Karpas-422 (cell line): ENCODE measurements at regions not wholly inside any gene's neighbourhood (a gene's known extent, or its start where the extent isn't known, plus 50 kb on each side); places are given as distances from the start of the nearest gene placed in this dataset.
"Not testable (repeated sequence)": the region's sequence is repeated elsewhere in the genome, so short reads cannot be mapped to it uniquely, and the experiment has no call there.

Source experiments
- DNase-seq: peaks from one replicate; pipeline ENCODE4 v3.0.0-alpha.2; 2015
- H2AFZ ChIP-seq: fragments of 200-600 bp; sonication (generic); 2 replicates; pipeline ENCODE4 v1.6.1; 2014; ENCODE audit warnings: antibody characterized with exemption, low read length, mixed read lengths
- H3K27ac ChIP-seq: fragments of 200-600 bp; sonication (generic); 2 replicates; pipeline ENCODE4 v1.5.1; 2014; ENCODE audit warnings: mild to moderate bottlenecking, low read length, moderate library complexity
- H3K27me3 ChIP-seq: fragments of 200-600 bp; sonication (generic); 2 replicates; pipeline ENCODE4 v1.6.1; 2014; ENCODE audit warnings: low read length, mixed read lengths
- H3K36me3 ChIP-seq: fragments of 200-600 bp; sonication (generic); 2 replicates; pipeline ENCODE4 v1.6.1; 2014; ENCODE audit warnings: low read length, mixed read lengths; ENCODE audit not compliant: insufficient read depth
- H3K4me1 ChIP-seq: fragments of 200-600 bp; sonication (generic); 2 replicates; pipeline ENCODE4 v1.6.1; 2014; ENCODE audit warnings: mild to moderate bottlenecking, low read length, mixed read lengths
- H3K4me2 ChIP-seq: fragments of 200-600 bp; sonication (generic); 2 replicates; pipeline ENCODE4 v1.6.1; 2014; ENCODE audit warnings: low read length, low read depth, mild to moderate bottlenecking; ENCODE audit not compliant: poor library complexity, severe bottlenecking
- H3K4me3 ChIP-seq: fragments of 200-600 bp; sonication (generic); 2 replicates; pipeline ENCODE4 v1.5.1; 2014; ENCODE audit warnings: mild to moderate bottlenecking, antibody characterized with exemption, low read length, mixed read lengths
- H3K79me2 ChIP-seq: fragments of 200-600 bp; sonication (generic); 2 replicates; pipeline ENCODE4 v1.6.1; 2014; ENCODE audit warnings: mild to moderate bottlenecking, low read length, mixed read lengths
- H3K9ac ChIP-seq: fragments of 200-600 bp; sonication (generic); 2 replicates; pipeline ENCODE4 v1.6.0; 2014; ENCODE audit warnings: low read length
- H3K9me2 ChIP-seq: fragments of 200-600 bp; sonication (generic), shearing (Covaris generic); replicated peaks from 2 replicates; pipeline ENCODE4 v1.6.0; 2014; ENCODE audit warnings: mild to moderate bottlenecking, low read length, moderate library complexity; ENCODE audit not compliant: insufficient read depth
- H3K9me3 ChIP-seq: fragments of 300-700, 200-600 bp; sonication (generic); 2 replicates; pipeline ENCODE4 v1.6.1; 2014; ENCODE audit warnings: low read length, mixed read lengths
- H4K20me1 ChIP-seq: fragments of 200-600 bp; sonication (generic); 2 replicates; pipeline ENCODE4 v1.6.1; 2014; ENCODE audit warnings: mild to moderate bottlenecking, antibody characterized with exemption, low read length, low read depth; ENCODE audit not compliant: insufficient read depth

DNA sequence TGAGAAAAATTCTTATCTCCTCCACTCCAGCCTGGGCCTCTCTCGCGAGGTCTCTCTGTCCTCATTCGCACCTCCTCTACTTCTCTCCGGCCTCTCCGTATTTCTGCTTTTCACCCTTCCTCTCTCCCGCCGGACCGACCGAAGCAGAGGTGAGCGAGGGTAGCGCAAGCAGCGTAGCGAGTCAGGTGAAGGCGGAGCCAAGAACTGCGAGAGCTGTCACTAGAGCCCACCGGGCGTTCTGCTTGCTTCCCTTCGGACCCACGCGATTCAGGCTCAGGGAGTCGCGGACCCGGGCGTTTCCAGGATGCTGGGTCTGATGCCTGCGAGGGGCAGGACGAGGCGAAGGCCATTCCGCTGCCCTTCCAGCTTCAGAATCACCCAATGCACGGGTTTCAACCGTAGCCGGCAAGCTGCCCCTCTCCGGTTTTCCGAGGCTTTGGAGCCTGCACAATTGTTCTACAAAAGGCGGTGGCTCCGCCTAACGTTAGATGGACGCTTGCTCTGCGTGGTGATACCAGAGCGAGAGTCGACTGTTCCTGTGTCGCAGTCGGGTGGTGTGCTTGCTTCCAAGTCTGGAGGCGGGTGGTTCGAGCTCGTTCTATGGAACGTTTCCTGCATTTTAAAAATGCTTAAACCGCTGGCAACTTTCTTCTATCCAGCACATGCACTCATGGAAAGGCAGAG, 310.2 kb downstream of the FAM72C start:
- no peak overlapping the region for H3K27ac ChIP-seq
- no peaks in the 10 kb centered on the region for H3K27me3 ChIP-seq
- no peaks in the 10 kb centered on the region for H3K79me2 ChIP-seq
- H3K4me2 ChIP-seq: no peak overlapping the region
- no peak for DNase-seq
- H3K9me3 ChIP-seq: no peaks in the 10 kb centered on the region
- H3K9ac ChIP-seq: no peak overlapping the region
- H3K4me3 ChIP-seq: no peak overlapping the region
- no peaks in the 10 kb centered on the region for H3K4me1 ChIP-seq
- no peaks in the 10 kb centered on the region for H4K20me1 ChIP-seq
- H3K9me2 ChIP-seq: no peaks in the 10 kb centered on the region
- H3K36me3 ChIP-seq: no peaks in the 10 kb centered on the region
- no peak overlapping the region for H2AFZ ChIP-seq

DNA sequence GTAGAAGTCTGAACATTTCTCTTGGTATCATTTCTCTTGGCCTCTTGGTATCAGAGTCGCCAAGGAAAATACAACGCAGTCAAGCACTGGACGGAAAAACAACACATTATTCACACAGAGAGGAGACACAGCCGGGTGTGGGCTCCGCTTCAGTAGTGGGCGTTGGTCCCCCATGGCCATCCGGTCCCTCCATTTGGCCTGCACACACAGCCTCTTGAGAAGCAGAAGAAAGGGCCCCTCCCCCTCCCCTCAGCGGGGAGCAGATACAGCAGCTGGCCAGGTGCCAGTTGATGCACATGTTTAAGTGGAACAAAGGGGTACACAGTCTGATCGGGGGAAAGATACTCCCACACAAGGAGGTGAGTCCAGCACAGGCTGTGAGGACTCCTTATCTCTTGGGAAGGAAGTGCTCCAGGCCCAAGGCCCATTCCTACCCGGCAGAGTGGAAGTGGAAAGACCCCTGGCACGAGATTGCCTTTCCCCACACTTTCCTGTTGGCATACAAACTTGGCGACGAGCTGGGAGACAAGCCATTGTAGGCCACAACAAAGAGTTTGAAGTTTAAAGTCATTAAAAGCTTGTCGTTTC, 311.3 kb downstream of the FAM72C start:
- no peak overlapping the region for H3K4me2 ChIP-seq
- no peaks in the 10 kb centered on the region for H4K20me1 ChIP-seq
- no peaks in the 10 kb centered on the region for H3K36me3 ChIP-seq
- DNase-seq: no peak
- no peaks in the 10 kb centered on the region for H3K4me1 ChIP-seq
- H3K9me3 ChIP-seq: no peaks in the 10 kb centered on the region
- H2AFZ ChIP-seq: no peak overlapping the region
- H3K27ac ChIP-seq: no peak overlapping the region
- no peak overlapping the region for H3K9ac ChIP-seq
- H3K4me3 ChIP-seq: no peak overlapping the region
- no peaks in the 10 kb centered on the region for H3K9me2 ChIP-seq
- no peaks in the 10 kb centered on the region for H3K79me2 ChIP-seq
- no peaks in the 10 kb centered on the region for H3K27me3 ChIP-seq

DNA sequence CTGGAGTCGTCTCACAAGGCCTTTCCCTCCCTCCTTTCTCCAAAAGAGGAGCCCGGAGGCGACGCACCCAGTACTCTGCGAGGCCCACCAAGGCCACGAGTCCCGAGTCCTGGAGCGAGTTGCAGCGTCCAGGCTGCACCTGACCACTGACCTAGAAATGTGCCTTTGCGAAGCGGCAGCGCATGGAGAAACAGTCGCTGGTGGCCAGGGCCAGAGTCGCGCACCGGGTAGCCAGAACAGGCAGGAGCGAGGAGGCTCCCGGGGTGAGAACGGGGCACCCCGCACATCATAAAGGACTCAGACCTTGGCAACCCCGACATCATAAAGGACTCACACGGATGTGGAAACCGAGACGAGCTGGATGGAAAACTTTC, 318.4 kb downstream of the FAM72C start:
- no peak overlapping the region for H3K4me3 ChIP-seq
- H3K36me3 ChIP-seq: no peaks in the 10 kb centered on the region
- H3K9me3 ChIP-seq: no peaks in the 10 kb centered on the region
- no peak overlapping the region for H2AFZ ChIP-seq
- no peaks in the 10 kb centered on the region for H3K27me3 ChIP-seq
- no peaks in the 10 kb centered on the region for H3K9me2 ChIP-seq
- H3K4me2 ChIP-seq: no peak overlapping the region
- DNase-seq: no peak
- H3K9ac ChIP-seq: no peak overlapping the region
- H3K27ac ChIP-seq: no peak overlapping the region
- H3K4me1 ChIP-seq: no peaks in the 10 kb centered on the region
- no peaks in the 10 kb centered on the region for H4K20me1 ChIP-seq
- no peaks in the 10 kb centered on the region for H3K79me2 ChIP-seq

DNA sequence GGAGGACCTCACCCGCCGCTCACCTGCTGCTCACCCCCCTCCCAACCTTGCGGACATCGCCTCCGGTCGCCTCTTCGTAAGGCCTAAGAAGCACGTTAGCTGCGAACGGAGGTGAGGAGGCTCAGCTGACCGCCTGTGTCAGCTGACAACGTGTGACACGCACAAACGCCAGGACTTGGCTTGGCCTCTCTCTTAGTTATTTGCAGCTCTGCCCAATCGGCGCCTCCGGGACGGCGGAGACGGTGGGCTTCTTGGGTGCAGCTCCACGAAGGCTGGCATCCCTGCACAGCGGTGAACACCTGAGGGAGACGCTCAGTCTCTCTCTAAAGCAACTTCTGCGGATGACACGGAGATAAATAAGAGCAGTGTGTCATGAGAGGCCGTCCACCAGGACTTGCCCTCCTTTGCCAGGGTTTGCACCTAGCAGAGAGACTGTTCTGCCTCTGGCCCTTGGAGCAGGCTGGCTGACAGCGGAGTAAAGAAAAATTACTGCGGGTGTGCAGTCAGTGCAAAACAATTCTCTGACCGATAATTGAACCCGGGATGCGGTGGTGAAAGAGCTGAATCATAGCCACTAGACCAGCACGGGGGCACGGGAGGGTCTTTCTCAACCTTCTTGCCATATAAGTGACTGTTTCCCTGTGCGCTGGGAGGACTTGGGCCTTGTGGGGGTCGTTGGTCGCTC, 318.9 kb downstream of the FAM72C start:
- H3K79me2 ChIP-seq: no peaks in the 10 kb centered on the region
- H3K36me3 ChIP-seq: no peaks in the 10 kb centered on the region
- no peak overlapping the region for H3K27ac ChIP-seq
- no peak overlapping the region for H3K4me3 ChIP-seq
- H3K4me2 ChIP-seq: no peak overlapping the region
- DNase-seq: no peak
- H3K9me2 ChIP-seq: no peaks in the 10 kb centered on the region
- H3K9me3 ChIP-seq: no peaks in the 10 kb centered on the region
- H3K9ac ChIP-seq: no peak overlapping the region
- H4K20me1 ChIP-seq: no peaks in the 10 kb centered on the region
- no peaks in the 10 kb centered on the region for H3K27me3 ChIP-seq
- H3K4me1 ChIP-seq: no peaks in the 10 kb centered on the region
- H2AFZ ChIP-seq: no peak overlapping the region

DNA sequence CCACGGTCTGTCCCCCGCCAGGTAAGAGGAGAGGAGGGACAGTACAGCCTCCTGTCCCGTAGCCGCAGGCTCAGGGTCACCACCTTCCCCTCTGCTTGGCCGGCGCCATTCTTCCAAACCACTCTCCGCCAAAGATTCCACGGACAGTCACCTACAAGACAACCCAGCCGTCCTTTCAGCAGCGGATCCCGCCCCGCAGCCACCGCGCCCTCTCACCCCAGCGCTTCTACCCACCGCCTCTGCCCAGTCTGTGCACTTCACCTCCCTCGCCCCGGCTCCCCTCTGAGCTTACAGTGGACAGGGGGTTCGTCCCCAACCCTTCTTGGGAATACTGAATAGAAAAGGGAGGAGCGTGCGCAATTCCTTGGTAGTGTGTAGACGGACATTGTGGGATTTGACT, 319.6 kb downstream of the FAM72C start:
- no peaks in the 10 kb centered on the region for H3K27me3 ChIP-seq
- no peak for DNase-seq
- no peaks in the 10 kb centered on the region for H3K36me3 ChIP-seq
- no peaks in the 10 kb centered on the region for H4K20me1 ChIP-seq
- no peaks in the 10 kb centered on the region for H3K9me2 ChIP-seq
- no peak overlapping the region for H3K9ac ChIP-seq
- no peak overlapping the region for H3K4me2 ChIP-seq
- H3K4me3 ChIP-seq: no peak overlapping the region
- H3K9me3 ChIP-seq: no peaks in the 10 kb centered on the region
- H3K79me2 ChIP-seq: no peaks in the 10 kb centered on the region
- no peaks in the 10 kb centered on the region for H3K4me1 ChIP-seq
- no peak overlapping the region for H3K27ac ChIP-seq
- H2AFZ ChIP-seq: no peak overlapping the region

DNA sequence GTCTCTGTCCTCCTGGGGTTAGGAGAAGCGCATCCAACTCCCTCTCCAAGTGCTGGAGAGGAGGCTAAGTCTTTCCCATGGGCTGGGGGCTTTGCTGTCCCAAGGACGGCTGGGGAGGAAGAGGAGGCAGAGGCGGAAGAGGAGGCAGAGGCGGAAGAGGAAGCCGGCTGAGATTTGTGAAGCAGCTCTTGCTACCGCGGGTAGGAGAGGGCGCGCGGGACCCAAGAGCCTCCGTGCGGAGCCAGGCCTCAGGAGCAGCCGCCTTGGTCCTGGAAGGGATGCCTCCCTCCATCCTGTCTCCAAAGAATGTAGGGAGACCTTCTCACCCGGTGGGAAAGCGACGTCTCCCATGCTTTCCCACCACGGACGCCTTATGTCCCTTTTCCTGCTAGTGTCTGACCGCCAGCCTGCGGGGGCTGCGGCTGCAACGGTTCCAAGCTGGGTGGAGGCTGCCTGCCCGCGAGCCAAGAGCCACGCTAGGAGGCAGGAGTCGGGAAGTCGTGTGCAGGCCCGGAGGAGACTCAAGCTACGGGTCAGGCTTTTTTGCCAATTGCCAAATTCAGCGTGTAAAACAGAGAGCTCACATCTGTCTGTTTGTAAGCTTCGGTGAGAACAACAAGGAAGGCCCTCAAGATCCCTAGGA, 320.3 kb downstream of the FAM72C start:
- no peak overlapping the region for H3K4me2 ChIP-seq
- H3K27ac ChIP-seq: no peak overlapping the region
- H2AFZ ChIP-seq: no peak overlapping the region
- no peaks in the 10 kb centered on the region for H3K36me3 ChIP-seq
- H3K79me2 ChIP-seq: no peaks in the 10 kb centered on the region
- no peaks in the 10 kb centered on the region for H3K4me1 ChIP-seq
- no peaks in the 10 kb centered on the region for H3K27me3 ChIP-seq
- no peaks in the 10 kb centered on the region for H3K9me2 ChIP-seq
- DNase-seq: no peak
- H3K4me3 ChIP-seq: no peak overlapping the region
- no peaks in the 10 kb centered on the region for H3K9me3 ChIP-seq
- no peaks in the 10 kb centered on the region for H4K20me1 ChIP-seq
- H3K9ac ChIP-seq: no peak overlapping the region

DNA sequence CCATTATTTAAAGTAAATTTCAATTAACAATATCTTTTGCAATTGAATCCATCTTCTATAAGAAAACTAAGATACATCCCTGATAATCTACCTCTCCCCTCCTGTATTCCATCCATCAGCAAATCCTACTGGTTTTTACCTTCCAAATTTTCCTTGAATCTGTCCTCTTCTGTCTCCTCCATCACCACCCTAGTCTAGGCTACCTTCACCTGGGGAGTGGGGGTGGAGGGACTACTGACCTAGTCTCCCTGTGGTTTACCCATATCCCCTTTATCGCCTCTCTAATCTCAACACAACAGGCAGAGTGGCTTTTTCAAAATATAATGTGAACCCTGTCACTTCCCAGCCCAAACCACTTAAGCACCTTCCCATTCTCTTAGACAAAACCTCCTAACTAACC, 327.8 kb downstream of the FAM72C start:
- not testable (repeated sequence) for H3K27ac ChIP-seq, H3K27me3 ChIP-seq, H3K9me3 ChIP-seq, H3K4me1 ChIP-seq, H3K4me3 ChIP-seq, H4K20me1 ChIP-seq, DNase-seq, H3K79me2 ChIP-seq, H3K36me3 ChIP-seq, H3K9ac ChIP-seq, H3K4me2 ChIP-seq, H2AFZ ChIP-seq, H3K9me2 ChIP-seq

DNA sequence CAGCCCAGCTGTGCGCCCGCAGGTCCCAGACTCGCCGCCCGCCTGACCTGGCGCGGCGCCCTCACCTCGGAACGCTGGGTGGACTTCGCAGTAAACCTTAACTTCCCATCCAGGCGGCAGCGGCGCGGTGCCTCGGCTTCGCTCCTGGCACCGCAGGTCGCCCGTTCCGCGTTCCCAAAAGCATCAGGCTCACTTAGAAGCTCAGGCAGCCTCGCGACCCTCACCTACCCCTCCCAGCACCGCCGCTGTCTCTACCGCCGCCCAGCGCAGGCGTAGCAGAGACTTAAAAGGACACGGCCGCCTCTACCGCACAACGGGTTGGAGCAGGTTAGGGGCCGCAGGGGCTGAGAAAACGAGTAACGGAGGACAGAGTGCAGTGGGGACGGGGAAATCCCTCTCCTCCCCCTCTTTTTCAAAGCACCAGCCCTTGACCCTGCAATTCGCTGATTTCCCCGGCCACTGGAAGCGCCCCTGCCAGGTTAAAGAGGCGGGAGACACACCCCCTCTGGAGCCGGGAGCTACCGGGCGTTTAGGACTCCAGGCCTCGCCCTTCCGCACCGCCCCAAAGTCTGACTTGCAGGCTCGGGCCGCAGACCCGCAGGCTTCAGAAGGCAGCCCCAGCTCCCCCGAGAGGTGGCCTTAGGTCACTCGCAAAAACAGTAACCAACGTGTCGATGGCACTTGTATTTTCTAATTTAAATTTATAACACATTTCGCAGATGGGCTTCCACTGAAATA, 328.5 kb downstream of the FAM72C start:
- no peak overlapping the region for H3K4me3 ChIP-seq
- H3K27ac ChIP-seq: no peak overlapping the region
- H4K20me1 ChIP-seq: no peaks in the 10 kb centered on the region
- no peak overlapping the region for H3K9ac ChIP-seq
- H3K9me2 ChIP-seq: no peaks in the 10 kb centered on the region
- no peaks in the 10 kb centered on the region for H3K36me3 ChIP-seq
- H3K79me2 ChIP-seq: no peaks in the 10 kb centered on the region
- H3K4me1 ChIP-seq: no peaks in the 10 kb centered on the region
- H3K27me3 ChIP-seq: no peaks in the 10 kb centered on the region
- no peak for DNase-seq
- no peak overlapping the region for H2AFZ ChIP-seq
- H3K4me2 ChIP-seq: no peak overlapping the region
- H3K9me3 ChIP-seq: no peaks in the 10 kb centered on the region
